GM18517 (cell line): ENCODE measurements at regions not wholly inside any gene's neighbourhood (a gene's known extent, or its start where the extent isn't known, plus 50 kb on each side); places are given as distances from the start of the nearest gene placed in this dataset.

Source experiments
- ATAC-seq: cut with Tn5 transposase; IDR thresholded peaks from one replicate; pipeline ENCODE4 v1.9.1; 2021; ENCODE audit warnings: mild to moderate bottlenecking, moderate library complexity; ENCODE audit not compliant: unreplicated experiment

DNA sequence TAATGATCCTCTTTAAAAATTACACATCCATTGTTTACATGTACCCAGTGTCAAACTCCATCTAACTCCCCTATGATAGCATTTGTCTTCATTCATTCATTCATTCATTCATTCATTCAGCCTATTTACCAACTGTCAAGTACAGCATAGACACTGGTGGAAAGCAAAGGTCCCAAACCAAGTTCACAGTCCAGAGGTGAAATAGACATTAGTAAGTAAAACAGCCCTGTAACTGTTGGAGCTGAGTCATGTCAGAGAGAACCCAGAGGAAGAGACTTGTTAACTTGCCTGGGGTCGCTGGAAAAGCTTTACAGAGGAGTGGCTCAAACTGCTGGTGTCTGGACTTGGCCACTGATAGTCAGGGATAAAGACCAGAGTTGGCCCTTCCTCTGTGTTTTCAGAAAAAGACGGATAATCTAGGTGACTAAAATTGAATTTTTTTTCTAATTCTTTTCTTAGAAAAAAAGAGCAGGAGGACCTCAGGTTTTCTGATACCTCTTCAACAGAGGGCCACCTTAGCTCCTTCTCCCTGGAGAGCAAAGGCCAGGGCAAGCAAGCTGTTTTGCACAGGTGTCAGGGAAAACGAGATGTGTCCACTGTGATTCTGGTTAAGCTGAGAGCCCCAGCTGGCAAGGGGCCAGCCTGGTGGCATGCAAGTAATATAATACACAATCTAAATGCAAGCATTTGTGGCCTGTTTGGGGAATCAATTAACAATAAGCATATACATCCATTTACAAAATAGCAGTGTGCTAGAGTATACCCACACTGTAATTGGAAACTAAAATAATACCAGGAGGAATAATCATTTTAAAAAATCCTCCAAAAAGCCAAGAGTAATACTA lies 96.7 kb upstream of the SLC14A2 start:
- ATAC-seq, result no peak

DNA sequence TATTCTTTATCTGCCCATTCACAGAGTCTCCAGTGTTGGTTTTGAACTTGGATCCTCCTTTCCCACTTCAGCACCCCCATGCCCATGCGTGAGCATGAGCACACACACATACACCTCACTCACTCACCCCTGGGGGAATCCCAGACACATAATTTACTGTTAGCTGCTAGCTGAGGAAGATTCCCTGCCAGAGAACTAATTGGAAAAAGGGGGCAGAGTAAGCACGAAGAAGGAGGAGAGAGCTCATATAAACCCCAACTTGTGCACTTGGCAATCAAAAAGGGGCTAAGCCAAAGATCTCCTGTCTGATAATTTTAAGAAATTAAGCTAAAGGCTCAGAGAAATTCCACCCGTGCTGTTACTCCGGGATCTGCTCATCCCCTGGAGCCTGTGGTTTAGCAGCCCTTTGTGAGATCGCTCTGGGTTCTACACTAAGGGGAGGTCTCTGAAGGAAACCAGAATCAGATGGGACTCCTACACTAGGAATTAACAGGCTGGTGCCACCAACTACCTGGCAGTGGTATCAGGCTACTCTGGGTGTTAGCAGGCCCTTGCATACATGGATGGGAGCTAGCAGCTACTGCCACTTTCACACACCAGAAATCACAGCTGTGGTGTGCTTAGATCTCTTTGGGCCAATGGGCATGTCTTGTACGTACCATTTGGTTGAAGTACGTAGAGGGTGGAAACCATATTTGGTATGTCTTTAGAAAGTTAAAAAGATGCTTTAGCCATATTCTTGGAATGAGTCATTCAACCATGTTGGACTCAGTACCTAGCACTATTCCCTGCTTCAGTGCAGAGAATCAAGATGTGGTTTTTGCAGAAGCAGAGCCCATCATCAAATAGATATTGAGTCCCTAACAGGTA lies 95.6 kb upstream of the SLC14A2 start:
- no peak for ATAC-seq

DNA sequence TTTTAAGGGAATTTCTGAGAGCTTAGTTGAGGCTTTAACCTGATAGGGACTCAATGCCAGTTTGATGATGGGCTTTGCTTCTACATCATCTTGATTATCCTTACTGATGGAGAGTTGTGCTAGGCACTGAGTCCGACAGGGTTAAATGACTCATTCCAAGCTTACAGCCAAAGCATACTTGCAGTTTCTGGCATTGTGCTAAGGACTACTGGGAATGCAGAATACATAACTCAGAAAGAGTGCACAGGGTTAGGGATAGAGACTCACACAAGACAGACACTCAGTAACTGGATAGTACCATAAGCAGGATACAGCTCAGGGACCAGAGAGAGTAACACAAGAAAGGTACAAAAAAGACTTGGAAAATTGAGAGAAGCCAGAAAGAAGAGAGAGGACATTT lies 94.1 kb upstream of the SLC14A2 start:
- no peak for ATAC-seq

DNA sequence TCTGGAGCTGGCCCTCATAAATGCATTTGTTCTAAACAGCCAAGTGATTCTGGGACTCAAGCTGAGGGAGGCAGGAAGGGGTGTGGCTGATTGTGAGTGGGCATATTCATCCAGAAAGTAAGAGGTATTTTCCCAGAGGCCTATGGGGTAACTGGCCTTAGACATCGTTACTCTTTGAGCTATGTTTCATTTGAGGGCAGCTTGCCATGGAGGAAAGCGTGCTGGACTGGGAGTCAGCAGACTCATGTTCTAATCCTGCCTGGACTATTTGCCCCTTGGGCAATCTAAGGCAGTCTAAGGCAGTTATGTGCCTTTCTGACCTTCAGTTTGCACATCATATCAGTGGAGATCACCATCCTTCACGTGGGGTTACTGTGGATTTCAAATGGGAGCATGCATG lies 93.5 kb upstream of the SLC14A2 start:
- no peak for ATAC-seq

DNA sequence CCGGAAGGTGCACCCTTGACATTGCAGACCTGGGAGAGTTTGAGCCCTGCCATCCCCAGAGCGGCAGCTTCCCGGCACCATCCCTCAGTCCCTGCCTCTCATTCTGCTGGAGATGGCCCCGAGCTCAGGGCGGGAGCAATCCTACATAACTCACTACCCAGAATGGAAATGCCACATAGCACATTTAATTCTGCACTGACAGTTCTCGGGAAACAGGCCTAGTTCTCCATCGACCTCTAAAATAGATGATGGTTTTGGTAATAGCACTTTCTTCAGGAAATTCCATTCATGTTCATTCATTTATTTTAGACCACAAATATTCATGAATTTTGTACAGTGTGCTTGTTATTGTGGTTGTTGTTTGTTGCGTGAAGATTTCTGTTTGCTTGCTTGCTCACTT lies 92.9 kb upstream of the SLC14A2 start:
- no peak for ATAC-seq

DNA sequence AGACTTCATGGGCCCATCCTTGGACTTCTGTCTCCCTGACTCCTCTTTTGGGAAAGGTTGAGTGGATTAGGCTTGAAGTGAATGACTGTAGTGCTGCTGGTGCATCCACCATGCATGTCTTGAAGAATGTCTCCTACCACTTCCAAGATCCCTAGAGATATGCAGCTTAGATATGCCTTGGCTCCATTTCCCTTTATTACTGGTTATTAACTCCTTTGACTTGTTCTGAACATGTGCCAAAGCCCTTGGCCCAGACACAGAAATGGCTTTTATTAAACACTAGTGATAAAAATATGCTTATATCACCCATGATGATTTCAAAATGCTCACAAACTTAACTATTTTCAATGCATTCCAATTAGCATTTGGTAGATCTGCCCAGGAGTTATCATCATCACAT lies 90.0 kb upstream of the SLC14A2 start:
- no peak for ATAC-seq

DNA sequence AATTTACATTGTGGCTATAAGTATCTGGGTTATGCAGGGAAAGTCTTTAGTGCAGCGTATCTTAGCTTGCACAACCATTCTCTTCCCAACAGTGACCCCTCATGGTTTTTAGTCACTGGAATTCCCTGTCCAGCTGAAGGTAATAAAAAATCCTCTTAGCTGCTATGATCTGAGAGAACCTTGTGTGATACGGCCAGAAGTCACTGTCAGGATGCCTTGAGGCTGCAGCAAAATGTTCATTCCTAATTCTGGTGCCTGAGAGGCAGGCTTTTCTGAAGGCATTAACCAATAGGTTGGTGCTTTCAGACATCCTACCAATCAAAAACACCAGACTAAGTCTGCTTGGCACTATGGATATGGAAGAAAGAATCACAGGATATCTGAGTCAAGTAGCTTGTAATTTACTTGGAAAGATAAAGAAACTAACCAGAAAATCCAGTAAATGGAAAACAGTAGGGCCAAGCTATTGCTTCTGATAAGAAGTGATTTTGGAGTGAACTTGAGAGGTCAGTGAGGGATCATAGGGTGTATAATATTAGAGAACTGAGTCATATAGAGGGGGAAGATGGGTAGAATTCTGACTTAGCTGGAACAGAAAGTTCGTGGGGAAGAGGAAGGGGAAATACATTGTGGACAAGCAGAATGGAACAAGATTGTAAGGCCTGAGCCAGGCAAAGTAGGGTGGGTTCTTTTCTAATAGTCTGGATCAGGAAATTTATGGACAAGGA lies 89.0 kb upstream of the SLC14A2 start:
- no peak for ATAC-seq

DNA sequence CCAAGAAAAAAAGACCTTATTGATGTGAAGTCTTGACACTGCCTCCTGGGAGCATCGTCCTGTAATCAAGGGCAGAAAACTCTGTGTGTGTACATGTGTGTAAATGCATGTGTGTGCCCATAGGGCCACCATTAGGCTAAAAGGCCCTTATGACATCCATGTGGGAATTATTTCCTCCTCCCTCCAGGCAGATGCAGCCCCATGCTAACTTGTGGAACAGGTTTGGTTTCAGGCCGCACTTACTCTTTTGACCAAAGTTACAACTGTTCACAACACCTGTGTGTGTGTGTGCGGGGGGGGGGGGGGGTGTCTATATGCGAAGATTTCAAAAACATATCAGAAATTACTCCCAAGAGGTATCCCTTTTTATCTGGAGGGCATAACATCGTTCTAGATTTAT lies 87.4 kb upstream of the SLC14A2 start:
- ATAC-seq, result no peak

DNA sequence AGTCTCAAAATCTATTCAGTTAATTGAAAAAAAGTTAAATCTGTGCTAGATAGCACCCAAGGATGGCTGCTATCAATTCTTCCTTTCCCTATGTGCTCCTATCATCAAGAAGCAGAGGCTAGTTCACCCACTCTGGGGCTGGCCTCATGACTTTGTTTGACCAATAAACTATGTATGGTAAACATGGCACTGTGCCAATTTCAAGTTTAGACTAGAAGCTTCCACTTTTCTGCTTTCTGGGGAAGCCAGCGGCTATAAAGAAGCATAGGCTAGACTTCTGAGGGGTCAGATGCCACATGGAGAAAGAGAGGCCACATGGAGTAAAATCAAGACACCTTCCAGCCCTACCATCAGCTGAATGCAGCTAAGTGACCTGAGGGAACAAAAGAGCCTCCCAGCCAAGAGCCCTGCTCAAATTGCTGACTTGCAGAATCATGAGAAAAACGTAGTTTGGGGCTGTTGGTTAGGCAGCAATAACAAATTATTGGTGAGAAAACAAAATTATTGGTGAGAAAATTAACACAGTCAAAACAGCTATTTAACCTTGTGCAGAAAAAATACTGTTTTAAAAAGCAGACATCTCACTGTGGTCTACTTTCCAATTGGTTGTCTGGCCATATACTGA lies 86.5 kb upstream of the SLC14A2 start:
- ATAC-seq, result no peak

DNA sequence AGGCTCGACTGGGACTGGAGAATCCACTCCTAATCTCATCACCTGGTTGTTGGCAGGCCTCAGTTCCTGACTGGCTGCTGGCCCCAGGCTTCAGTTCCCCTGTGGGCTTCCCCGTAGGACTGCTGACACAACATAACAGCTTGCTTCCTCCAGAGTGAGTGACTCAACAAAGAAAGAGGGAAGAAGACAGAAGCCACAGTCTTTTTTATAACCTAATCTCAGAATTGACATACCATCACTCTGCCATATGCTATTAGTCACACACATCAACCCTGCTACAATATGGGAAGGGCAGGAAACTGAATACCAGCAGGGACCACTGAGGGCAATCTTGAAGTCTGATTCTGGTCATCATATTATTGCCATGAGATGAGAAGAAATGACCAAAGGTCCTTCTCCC lies 76.8 kb upstream of the SLC14A2 start:
- no peak for ATAC-seq

DNA sequence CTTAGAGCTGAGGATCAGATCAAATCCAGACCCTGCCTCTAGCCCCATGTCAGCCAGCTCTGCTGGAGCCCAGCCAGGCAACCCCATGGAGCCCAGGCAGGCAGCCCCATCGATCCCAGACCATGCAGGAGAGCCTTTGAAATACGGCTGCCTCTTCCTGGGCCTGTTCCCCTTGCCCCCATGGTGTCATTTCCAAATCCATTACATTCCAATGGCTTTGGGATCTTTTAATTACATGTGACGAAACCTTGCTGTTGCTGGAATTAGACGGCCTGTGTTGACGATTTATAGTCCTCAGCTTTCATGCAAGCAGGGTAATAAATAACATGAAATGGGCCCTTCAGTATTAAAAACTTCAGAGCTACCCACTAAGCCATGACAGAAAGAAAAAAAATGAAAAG lies 75.8 kb upstream of the SLC14A2 start:
- no peak for ATAC-seq

DNA sequence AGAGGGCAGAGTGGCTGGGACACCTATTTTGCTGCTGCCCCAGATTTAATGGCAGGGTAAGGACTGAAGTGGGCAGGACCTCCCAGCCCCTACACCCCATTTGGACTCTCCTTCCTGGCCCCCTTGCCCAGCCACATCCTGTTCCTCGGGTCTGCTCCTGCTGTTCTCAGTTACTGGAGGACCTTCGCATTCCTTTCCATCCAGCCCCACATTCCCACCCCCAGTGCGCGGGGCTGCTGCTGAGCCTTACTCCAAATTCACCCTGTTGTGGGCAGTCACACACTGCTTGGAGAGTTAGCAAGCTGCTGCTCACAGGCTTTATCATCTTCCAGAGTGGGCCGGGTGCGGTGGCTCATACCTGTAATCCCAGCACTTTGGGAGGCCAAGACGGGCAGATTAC lies 75.2 kb upstream of the SLC14A2 start:
- ATAC-seq, result no peak

DNA sequence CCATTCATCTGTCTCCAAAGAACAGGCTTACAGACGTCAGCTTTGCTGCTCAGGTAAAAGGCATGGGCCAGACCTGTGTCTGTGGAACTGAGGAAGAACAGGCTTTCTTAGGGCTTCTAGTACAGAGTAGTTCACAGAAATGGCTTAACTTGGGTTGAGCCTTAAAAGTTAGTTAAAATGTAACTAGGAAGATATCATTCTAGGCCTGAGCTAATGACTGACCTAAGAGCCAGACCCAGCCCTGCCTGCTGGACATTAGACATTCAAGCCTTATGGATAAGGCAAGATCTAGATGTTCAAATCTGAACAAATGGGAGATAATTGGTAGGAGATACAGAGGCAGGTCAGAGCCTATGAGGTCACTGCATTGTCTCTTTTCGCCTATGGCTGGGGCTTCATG lies 73.9 kb upstream of the SLC14A2 start:
- ATAC-seq, result no peak

DNA sequence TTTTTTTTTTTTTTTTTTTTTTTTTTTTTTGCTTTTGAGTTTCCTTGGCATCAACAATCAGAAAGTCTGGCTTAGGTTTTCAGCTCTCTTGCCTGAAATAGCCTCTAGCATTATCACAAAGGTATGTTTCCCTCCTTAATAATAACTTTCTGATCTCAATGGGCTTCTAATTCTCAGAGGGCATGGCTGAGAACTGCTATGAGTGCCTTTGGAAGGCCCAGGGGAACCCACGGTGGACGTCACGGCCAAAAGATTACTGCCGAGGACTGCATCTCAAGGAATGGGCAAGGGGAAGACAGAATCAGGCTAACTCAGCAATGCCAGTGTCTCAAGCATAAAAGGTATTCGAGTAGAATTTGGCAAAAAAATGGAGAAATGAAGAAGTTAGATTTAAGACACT lies 73.2 kb upstream of the SLC14A2 start:
- ATAC-seq, result no peak

DNA sequence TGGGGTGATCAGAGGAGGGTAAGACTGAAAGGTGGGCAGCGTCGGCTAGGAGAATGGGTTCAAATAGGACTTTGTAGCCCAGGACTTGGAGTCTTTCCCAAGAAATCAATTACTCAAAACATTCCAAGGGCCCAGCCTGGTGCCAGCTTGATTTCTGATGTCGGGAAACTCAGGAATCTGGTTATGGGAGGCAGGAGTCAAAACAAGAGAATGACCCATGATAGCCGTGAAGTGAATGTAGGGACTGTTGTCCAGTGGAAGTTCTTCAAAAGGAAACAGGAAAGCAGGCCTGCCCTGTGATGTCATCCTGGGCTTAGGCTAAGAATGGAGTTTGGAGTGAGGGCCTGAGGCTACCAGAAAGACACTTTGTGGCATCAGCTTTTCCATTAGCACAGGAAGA lies 67.4 kb upstream of the SLC14A2 start:
- ATAC-seq, result no peak

DNA sequence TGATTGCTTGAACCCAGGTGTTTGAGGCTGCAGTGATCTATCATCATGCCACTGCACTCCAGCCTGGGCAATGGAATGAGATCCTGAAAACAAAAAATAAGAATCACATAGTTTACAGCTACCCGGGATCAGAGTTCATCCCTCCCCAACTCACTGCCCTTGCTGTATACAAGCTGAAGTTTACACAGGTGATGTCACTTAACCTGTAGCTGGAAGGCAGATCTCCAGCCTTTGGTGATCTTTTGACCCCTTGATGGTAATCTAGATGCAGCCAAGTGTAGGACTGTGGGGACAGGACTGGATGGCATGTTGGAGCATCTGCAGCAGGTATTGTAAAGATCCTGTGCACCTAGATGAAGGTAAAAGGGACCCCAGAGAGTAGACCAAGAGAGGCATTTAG lies 66.7 kb upstream of the SLC14A2 start:
- no peak for ATAC-seq

DNA sequence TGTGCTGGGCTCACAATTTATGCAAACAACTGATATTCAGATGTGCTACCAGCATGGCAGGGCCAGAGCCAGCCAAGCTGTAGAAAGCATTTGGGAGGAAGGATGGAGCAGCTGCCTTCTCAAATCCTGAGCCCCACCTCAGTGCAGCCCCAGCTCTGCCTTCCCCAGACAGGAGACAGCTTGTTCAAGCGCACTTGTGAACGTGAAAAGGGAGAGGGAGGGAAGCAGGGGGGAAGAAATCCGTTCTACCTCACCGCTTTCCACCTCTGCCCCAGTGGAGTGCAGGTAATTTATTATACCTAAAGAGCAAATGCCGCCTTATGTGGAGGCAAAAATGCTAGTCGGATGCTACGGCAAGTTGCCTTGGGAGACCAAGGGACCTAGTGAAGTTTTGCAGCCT lies 66.0 kb upstream of the SLC14A2 start:
- ATAC-seq, result no peak

DNA sequence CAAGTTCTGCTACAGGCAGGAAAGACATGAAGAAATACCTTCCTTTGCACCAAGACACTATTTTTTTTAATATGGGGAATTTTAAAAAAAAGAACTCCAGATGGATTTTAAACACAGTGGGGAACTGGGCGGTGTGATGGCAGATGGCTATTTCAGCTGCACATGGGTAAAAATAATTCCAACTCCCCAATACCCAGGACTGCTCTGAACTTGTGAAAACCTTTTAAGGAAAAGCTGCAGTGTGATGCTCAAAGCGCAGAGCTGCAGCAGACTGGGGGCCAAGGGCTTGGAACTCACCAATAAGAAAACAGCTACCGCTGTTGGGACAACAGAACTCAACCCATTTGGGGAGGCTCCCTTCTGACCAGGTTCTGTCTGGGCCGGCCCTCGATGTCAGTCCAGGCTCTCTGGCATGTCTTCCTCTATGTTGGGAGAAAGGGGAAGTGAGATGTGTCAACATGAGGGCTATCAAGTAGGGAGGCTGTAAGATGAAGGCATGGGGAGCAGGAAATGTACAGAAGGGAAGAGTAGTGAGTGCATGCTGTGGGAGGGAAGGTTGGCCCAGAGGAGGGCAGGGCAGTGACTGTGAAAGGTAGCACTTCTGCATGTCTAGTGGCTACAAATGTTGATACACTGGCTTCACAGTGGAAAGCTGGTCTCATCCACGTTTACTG lies 64.0 kb upstream of the SLC14A2 start:
- ATAC-seq, result no peak

DNA sequence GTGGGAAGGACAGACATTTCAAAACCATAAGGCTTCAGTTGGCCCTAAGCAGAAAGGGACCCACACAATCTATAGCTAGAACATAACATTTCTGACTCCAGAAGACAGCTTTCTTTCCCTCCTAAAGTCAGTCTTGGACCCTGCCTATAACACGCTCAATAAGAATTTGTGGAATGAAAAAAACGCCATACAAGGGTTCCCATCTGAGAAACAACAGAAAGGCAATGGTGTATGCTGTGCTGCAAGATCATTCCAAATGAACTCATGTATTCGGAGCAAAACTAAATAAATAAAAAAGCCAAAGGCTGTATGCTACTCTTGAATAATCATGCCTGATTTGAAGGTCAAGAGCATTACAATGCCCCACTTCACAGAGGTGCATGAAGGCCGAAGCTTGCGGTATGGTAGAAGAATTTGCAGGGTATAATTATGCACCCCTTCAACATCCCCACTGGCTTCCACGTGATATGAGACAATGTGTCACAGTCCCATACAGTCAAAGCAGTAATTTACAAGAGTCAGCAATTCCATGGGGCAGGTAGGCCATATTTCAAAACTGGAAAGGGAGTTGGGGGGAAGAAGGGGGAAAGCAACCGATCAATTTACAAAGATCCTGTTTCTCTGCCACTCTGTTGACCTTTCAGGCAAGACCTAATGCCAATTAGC lies 61.4 kb upstream of the SLC14A2 start:
- no peak for ATAC-seq

DNA sequence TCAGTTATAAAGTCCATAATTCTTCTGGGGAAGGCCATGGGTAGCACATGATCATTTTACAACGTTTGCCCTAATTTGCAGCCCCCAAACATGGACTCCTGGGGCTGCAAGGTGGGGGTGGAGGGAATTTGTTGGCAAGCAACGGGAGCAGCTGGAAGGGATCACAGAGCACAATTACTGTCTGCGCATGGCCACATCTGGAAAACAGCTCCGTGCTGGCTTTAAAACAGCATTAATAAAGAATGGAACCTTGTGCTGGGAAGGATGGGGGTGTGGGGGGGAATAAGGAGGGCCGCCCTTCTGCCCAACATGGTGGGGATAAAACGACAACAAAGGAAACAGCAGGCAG lies 60.9 kb upstream of the SLC14A2 start:
- no peak for ATAC-seq
